DMS153 treated with DMSO at 0.1 percent for 48 hours (cell line): ENCODE measurements at regions not wholly inside any gene's neighbourhood (a gene's known extent, or its start where the extent isn't known, plus 50 kb on each side); places are given as distances from the start of the nearest gene placed in this dataset.

Experiments
- DNase-seq: peaks from one replicate; lab custom pipeline; 2025; ENCODE audit not compliant: unreplicated experiment; lab: John Stamatoyannopoulos, UW

DNA sequence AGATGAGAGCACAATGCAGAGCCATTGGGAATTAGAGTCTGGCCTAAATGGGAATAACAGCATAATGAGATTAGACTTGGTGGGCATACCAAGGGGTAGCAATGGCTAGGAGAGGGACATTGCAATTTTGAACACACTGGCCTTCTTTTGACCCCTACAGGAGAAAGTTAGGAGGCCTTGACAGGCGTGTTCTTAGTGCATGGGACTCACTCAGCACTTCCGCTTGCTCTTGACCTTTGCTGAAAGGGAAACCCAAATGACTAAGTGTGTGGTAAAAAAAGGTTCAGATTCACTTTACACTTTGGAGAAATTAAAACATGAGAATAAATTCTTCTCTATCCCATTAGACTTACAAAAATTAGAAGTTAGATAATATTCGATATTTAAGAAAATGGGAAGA lies 317.4 kb downstream of the DIPK2A start:
- DNase-seq: no peak

DNA sequence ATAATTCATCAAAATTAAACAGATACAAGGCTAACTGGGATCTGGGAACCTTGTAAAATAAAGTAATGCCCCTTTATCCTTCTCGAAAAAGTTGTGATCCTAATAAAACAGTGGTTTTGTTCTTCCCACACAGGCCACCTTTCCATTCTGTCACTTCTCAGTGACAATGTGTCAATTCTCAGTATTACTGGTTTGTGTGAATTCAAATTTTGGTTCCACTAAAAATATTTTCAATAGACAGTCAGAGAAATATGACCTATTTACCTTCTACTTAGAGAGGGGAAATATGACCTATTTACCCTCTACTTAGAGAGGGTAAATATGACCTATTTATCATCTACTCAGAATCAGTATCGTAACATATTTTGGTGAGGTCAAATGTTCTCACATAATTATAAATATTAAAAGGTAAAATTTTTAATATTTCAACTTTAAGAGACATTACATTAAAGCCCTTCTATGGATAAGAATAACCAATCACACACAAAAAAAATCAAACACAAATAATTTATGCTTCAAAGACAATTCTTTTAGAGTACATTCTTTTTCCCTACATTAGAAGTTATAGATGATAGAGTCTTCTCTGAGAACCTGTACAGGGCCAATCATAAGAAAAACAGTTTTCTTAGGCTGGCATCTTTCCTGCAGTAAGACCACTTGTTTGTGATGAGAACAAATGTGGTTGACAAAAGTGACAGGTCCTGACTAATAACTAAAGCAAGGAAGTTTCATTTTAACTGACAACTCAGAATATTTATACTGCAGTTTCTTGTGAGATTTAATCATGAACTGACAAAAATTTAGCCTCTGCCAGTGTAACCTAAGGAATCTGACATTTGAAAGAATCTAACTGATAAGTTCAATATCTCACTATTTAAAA lies 323.3 kb downstream of the DIPK2A start:
- no peak for DNase-seq

- DNase-seq: no peak
These were observed 324.0 kb downstream of the DIPK2A start for GRCh38 chr3:144295613-144296012.

DNA sequence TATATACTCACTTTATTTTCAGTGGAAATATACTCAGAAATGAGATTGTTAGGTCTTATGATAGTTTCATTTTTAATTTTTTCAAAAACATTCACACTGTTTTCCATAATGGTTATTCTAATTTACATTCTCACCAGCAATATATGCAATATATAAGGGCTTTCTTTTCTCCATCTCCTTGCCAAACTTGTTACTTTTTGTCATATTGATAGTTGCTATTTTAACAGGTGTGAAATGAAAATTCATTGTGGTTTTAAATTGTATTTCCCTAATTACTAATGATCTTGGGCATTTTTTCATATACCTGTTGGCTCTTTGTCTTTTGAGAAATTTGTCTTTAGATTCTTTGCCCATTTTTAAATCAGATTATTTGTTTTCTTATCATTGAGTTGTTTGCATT lies 325.2 kb downstream of the DIPK2A start:
- no peak for DNase-seq

DNA sequence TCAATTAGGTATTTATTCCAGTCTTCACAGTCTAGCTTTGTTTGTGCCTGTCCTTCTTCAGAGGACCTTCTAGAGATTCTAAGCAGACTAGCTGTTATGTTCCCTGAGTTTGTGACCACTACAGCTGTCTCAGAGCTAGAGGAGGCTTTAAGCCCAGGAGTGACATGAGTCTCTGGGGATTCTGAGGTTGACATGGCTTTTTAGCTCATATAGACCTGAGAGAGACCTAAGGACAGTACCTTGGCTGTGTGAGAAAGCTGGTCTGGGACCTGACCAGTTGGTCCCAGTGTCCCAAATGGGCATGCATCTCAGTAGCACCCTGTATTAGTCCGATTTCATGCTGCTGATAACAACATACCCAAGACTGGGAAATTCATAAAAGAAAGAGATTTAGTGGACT lies 330.2 kb downstream of the DIPK2A start:
- no peak for DNase-seq

DNA sequence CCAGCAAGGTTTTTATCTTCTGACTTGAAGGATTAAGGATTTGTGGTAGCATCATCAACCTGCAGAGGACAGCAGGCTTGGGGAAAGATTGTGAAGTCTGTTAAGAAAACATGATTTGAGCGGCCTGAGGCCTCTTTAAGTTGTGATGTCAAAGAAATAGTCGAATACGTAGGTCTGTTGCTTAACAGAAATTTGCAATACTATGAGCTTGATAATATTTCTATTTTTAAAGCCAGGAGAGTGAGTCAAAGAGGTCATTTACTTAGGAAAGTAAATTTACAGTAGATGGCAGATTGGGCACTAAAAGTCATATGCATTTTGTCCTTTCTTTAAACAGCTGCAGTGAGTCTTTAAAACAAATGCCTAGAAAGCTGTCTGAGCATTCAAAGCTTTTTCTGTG lies 336.3 kb downstream of the DIPK2A start:
- no peak for DNase-seq

- DNase-seq: no peak
These were observed 336.8 kb downstream of the DIPK2A start for GRCh38 chr3:144308396-144308795.

GRCh38 chr3:144312702-144313101 lies 341.1 kb downstream of the DIPK2A start:
- DNase-seq: no peak

- DNase-seq: no peak
These were observed 343.3 kb downstream of the DIPK2A start for GRCh38 chr3:144314946-144315345.

- no peak for DNase-seq
These were observed 346.3 kb downstream of the DIPK2A start for GRCh38 chr3:144317961-144318360.

GRCh38 chr3:144324076-144324475 lies 352.5 kb downstream of the DIPK2A start:
- DNase-seq: peak; percentile 41

GRCh38 chr3:144332868-144333267 lies 361.2 kb downstream of the DIPK2A start:
- DNase-seq: no peak

DNA sequence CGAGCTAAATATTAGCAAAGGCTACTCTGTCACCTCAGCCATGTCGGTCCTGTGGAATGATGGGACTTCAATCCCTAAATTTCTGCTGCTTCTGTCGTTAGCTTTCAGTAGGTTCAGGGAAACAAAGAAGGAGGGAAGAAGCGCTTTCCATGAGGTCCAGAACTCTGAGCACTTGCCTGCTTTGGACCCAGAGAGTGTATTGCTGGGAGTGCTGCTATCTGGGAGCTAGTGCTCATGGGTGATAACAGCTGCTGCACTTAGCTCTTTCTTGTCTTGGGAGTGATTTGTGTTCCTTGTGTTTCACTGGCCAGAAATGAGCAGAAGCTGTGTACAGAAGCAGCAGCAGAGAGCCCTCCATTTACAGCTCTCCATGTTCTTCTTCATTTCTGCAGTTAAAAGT lies 369.8 kb downstream of the DIPK2A start:
- no peak for DNase-seq

DNA sequence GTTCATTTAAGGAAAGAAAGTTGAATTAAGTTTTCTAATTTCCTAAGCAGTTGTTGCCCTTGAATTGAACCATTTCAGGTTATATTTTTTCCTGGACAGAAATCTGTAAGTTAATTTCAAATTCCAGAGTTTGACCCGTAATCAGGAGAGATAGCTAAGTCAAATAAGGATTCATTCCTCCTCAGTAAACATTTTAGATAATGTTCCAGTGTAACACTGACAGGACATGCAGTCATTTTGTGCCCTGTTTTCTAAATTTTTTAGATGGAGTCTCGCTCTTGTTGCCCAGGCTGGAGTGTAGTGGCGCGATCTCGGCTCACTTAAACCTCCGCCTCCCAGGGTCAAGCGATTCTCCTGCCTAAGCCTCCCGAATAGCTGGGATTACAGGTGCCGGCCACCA lies 371.7 kb downstream of the DIPK2A start:
- DNase-seq: no peak

DNA sequence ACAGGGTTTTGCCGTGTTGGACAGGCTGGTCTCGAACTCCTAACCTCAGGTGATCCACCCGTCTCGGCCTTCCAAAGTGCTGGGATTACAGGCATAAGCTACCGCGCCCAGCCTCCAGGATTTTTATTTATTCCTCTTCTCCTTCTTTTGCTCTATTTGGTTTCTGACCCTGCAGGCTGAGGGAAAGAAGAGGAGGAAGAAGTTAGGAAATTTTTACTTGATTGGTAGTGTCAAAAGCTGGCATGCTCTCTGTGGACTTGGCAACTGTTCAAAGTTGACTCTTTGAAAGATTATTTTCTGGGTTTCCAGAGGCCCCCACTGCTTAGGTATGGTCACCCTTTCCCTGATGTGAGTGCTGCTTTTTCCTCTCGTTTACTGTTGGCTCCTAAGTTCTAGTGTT lies 372.2 kb downstream of the DIPK2A start:
- DNase-seq: no peak

- DNase-seq: no peak
These were observed 373.4 kb downstream of the DIPK2A start for GRCh38 chr3:144344925-144345548.

DNA sequence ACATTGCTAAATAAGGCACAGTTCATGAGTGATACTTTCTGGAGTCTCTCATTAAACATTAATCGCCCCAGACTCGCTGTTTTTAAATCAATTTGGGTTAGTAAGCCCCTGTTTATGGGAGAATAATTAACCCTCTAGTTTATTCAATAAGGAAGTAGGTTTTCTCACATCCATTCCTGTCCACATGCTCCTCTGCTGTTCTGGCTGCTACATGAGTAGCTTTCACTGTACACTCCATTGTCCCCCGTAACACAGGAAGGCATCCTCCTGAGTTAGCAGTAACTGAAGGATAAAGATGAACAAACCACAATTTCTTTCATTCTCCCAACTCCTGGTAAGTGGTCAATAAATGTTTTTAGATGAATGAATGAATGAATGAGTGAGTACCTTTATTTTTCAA lies 378.5 kb downstream of the DIPK2A start:
- DNase-seq: no peak

GRCh38 chr3:144351011-144351410 lies 379.4 kb downstream of the DIPK2A start:
- DNase-seq: no peak

- DNase-seq: no peak
These were observed 380.2 kb downstream of the DIPK2A start for GRCh38 chr3:144351773-144352365.

- no peak for DNase-seq
These were observed 386.6 kb downstream of the DIPK2A start for GRCh38 chr3:144358191-144358590.

DNA sequence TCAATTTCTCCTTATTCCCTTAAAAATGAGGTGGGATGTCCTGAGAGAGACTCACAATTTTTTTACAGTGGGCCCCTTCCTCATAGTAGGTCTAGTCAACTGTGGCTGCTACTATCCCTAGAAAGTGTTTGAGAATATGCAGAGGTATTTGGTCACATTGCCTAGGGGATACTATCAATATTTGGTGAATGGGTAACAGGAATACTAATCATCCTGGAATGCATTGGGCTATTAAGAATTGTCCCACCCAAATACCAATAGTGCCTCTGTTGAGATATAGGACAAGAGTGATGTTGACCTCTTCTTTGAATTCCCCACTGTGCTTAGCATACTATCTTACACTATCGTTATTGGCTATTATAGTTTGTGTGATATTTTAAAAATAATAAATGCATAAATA lies 389.4 kb downstream of the DIPK2A start:
- DNase-seq: no peak

DNA sequence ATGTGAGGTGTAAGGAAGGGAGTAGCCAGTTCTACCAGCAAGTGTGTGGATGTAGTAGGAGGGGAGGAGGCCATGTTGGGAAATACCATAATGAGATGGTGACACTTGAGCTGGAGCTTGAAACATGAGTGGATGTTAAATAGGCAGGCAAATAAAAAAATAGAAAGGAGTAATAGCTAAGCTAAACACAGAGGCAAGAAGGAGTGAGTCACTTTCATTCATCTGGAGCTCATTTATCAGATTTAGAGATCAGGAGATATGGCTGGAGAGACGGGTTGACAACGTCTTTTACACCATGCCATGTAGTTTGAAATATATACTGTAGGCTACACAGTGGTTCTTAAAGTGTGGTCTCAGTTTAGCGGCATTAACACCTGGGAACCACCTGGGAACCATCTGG lies 390.5 kb downstream of the DIPK2A start:
- DNase-seq: peak; percentile 71
